ENCODE measurements at regions not wholly inside any gene's neighbourhood (a gene's known extent, or its start where the extent isn't known, plus 50 kb on each side); places are given as distances from the start of the nearest gene placed in this dataset.

DNA sequence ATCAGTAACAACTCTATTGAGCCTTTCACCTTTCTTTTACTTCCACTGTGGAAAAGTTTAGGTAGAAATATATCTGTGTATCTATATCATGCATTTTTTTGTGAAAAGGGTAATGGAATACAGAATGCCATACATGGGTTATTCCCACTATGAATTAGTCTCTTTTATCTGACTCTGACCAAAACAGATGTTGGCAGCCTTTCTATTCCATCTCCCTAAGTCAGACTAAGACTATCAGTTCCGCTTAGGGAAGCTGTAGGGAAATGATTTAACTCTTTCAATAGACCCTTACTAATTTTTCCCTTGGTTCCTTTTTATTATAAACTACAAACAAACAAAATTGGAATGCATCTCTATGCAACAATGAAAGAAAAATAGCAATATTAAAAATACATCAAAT is 92.3 kb upstream of the LEF1 start:
- no peaks in the 10 kb centered on the region for H3K36me3 ChIP-seq
- H3K4me1 ChIP-seq, result no peaks in the 10 kb centered on the region
- H3K27me3 ChIP-seq, result no peaks in the 10 kb centered on the region
- H3K27ac ChIP-seq, result no peak overlapping the region
- H3K9ac ChIP-seq (ENCODE audit: low read depth in 2 of 2, low read length in 2 of 2), result no peak overlapping the region
- no peak overlapping the region for H3K4me3 ChIP-seq
- H3K9me3 ChIP-seq, result no peaks in the 10 kb centered on the region
- DNase-seq, result no peak
- TF ChIP-seq, protein P1, sequence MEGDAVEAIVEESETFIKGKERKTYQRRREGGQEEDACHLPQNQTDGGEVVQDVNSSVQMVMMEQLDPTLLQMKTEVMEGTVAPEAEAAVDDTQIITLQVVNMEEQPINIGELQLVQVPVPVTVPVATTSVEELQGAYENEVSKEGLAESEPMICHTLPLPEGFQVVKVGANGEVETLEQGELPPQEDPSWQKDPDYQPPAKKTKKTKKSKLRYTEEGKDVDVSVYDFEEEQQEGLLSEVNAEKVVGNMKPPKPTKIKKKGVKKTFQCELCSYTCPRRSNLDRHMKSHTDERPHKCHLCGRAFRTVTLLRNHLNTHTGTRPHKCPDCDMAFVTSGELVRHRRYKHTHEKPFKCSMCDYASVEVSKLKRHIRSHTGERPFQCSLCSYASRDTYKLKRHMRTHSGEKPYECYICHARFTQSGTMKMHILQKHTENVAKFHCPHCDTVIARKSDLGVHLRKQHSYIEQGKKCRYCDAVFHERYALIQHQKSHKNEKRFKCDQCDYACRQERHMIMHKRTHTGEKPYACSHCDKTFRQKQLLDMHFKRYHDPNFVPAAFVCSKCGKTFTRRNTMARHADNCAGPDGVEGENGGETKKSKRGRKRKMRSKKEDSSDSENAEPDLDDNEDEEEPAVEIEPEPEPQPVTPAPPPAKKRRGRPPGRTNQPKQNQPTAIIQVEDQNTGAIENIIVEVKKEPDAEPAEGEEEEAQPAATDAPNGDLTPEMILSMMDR (IDR thresholded peaks at IDR 0.05), result no peak
- intact Hi-C loops (cut with DNase I), result no loop called here

DNA sequence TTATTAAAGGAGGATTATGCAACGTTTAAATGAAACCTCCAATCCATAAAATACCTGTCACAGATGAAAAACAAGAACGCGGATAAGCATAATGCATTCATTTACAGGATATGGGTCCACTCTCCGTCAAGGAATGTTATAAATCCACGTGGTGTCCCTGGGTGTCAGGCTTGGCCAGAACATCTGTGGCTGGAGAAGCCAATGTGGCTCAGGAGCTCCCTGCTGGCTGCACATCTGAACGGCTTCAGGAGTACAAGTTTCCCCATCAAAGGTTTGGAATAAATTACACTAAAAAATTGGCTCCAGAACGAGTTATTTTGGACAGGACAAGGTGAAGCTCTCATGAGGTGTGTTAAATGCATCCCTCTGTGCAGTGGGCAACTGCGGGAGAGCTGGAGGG is 87.8 kb upstream of the LEF1 start:
- TF ChIP-seq, protein P1 (IDR thresholded peaks at IDR 0.05), result no peak
- H3K4me3 ChIP-seq, result no peak overlapping the region
- no peaks in the 10 kb centered on the region for H3K36me3 ChIP-seq
- intact Hi-C loops (cut with DNase I), result no loop called here
- H3K27ac ChIP-seq, result no peak overlapping the region
- DNase-seq, result no peak
- H3K4me1 ChIP-seq, result no peaks in the 10 kb centered on the region
- no peaks in the 10 kb centered on the region for H3K9me3 ChIP-seq
- no peaks in the 10 kb centered on the region for H3K27me3 ChIP-seq
- H3K9ac ChIP-seq (ENCODE audit: low read depth in 2 of 2, low read length in 2 of 2), result no peak overlapping the region

DNA sequence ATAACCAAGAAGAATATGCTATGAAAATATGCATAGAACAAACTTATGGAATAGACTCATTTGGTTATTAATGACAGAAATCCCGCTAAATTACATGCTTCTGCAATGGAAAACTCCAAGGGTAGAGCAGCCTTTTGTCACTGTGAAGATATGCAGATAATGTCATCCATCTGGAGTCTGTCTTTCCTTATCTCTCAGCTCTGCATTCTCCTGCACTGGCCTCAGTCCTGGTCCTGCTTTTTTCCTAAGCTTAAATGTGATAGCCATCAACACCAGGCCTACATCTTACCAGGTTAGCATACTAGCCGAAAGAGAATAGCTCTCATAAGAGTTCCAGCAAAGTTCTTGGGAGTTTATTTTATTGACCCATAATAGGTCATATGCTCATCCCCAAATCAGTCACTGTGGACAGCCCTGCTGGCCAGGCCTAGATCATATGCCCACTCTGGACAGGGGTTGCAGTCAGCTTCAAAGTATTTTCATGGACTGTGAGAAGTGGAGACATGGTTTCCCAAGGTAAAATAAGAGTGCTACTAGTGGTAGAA is 86.5 kb upstream of the LEF1 start:
- intact Hi-C loops (cut with DNase I), result no loop called here
- H3K9ac ChIP-seq (ENCODE audit: low read depth in 2 of 2, low read length in 2 of 2), result no peak overlapping the region
- H3K4me3 ChIP-seq, result no peak overlapping the region

DNA sequence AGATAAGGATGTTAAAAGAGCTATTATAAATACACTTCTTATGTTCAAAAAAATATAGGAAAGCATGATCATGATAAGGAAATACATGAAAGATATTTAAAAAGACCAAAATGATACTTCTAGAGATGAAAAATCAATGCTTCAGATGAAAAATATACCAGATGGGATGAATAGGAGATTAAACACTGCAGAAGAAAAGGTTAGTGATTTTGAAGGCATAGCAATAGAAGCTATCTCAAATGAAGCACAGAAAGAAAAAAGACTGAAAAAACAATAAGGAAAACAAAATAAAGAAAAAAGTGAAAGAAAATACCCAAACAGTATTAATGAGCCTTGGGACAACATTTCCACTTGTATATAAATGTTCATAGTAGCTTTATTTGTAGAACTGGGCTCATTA is 80.7 kb upstream of the LEF1 start:
- Histone ChIP-seq H3K9me3 (no peaks in the 10 kb centered on the region), H3K4me3 (no peak overlapping the region), H3K4me1 (no peaks in the 10 kb centered on the region), H3K27ac (no peak overlapping the region), H3K27me3 (no peaks in the 10 kb centered on the region), H3K36me3 (no peaks in the 10 kb centered on the region), H3K9ac (ENCODE audit: low read depth in 2 of 2, low read length in 2 of 2) (no peak overlapping the region)
- TF ChIP-seq, protein P1 (IDR thresholded peaks at IDR 0.05), result no peak
- no peak for DNase-seq
- intact Hi-C loops (cut with DNase I), result no loop called here

More for the DNA sequence above, 86.5 kb upstream of the LEF1 start:
- Histone ChIP-seq H3K27ac (no peak overlapping the region), H3K9me3 (no peaks in the 10 kb centered on the region), H3K4me1 (no peaks in the 10 kb centered on the region), H3K27me3 (no peaks in the 10 kb centered on the region), H3K36me3 (no peaks in the 10 kb centered on the region)
- TF ChIP-seq, protein P1 (IDR thresholded peaks at IDR 0.05), result no peak
- DNase-seq, result no peak

DNA sequence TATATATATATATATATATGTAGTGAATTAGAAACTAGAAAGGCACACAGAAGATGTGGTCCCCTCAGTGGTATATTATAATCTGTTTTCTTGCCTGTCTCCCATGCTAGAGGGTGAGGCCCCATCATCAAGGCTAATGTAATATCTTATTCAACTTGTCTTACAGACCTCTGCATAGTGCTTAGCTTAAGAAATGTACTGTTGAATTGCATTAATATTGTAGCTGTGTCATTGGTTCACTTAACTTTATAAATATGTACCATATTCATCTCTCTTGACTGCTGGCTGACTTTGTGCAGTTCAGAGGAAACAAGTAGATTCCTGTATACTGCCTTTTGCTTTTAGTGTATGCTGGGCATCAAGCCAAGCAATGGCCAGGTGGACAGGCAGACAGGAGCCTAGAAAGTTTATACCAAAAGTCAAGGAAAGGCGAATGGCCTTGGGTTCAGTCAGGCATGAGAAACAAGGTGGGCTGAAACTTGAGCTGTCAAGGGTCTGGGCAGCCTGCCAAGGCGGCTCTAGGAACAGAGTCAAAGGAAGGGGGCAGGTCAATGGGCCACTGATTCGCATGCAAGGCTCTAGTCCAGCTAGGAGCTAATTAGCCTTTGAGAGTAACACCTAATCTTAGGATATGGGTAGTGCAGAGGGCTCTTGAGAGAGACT is 78.8 kb upstream of the LEF1 start:
- no peaks in the 10 kb centered on the region for H3K36me3 ChIP-seq
- TF ChIP-seq, protein P1 (IDR thresholded peaks at IDR 0.05), result no peak
- no peak overlapping the region for H3K27ac ChIP-seq
- H3K9me3 ChIP-seq, result no peaks in the 10 kb centered on the region
- no peak for DNase-seq
- no peaks in the 10 kb centered on the region for H3K4me1 ChIP-seq
- no peak overlapping the region for H3K4me3 ChIP-seq
- H3K27me3 ChIP-seq, result no peaks in the 10 kb centered on the region
- no peak overlapping the region for H3K9ac ChIP-seq (ENCODE audit: low read depth in 2 of 2, low read length in 2 of 2)
- intact Hi-C loops (cut with DNase I), result no loop called here

All from colonic mucosa (tissue), 4 donors.